ENCODE measurements at regions not wholly inside any gene's neighbourhood (a gene's known extent, or its start where the extent isn't known, plus 50 kb on each side); places are given as distances from the start of the nearest gene placed in this dataset.

- DNase-seq (ENCODE audit: low read depth in 4 of 4, low spot score in 1 of 4), result no peak
Observed at GRCh38 chr3:111351334-111351733, 190.7 kb upstream of the CD96 start.

GRCh38 chr3:111352585-111352984 is 189.4 kb upstream of the CD96 start:
- DNase-seq (ENCODE audit: low read depth in 4 of 4, low spot score in 1 of 4), result no peak

- DNase-seq (ENCODE audit: low read depth in 4 of 4, low spot score in 1 of 4), result no peak
Observed at GRCh38 chr3:111359261-111360030, 182.6 kb upstream of the CD96 start.

- no peak for DNase-seq (ENCODE audit: low read depth in 4 of 4, low spot score in 1 of 4)
Observed at GRCh38 chr3:111362381-111363009, 179.5 kb upstream of the CD96 start.

GRCh38 chr3:111366515-111366914 is 175.5 kb upstream of the CD96 start:
- no peak for DNase-seq (ENCODE audit: low read depth in 4 of 4, low spot score in 1 of 4)

GRCh38 chr3:111368056-111368455 is 173.9 kb upstream of the CD96 start:
- DNase-seq (ENCODE audit: low read depth in 4 of 4, low spot score in 1 of 4), result no peak

- DNase-seq (ENCODE audit: low read depth in 4 of 4, low spot score in 1 of 4), result no peak
Observed at GRCh38 chr3:111369958-111370357, 172.0 kb upstream of the CD96 start.

- DNase-seq (ENCODE audit: low read depth in 4 of 4, low spot score in 1 of 4), result no peak
Observed at GRCh38 chr3:111373239-111373638, 168.8 kb upstream of the CD96 start.

GRCh38 chr3:111373861-111374260 is 168.1 kb upstream of the CD96 start:
- DNase-seq (ENCODE audit: low read depth in 4 of 4, low spot score in 1 of 4), result no peak

- no peak for DNase-seq (ENCODE audit: low read depth in 4 of 4, low spot score in 1 of 4)
Observed at GRCh38 chr3:111385971-111386495, 156.0 kb upstream of the CD96 start.

- peak in 1 of 4 experiments; percentile 6 for DNase-seq (ENCODE audit: low read depth in 4 of 4, low spot score in 1 of 4)
Observed at GRCh38 chr3:111392894-111393398, 149.1 kb upstream of the CD96 start.

- DNase-seq (ENCODE audit: low read depth in 4 of 4, low spot score in 1 of 4), result no peak
Observed at GRCh38 chr3:111412656-111413055, 129.3 kb upstream of the CD96 start.

GRCh38 chr3:111414531-111414930 is 127.5 kb upstream of the CD96 start:
- no peak for DNase-seq (ENCODE audit: low read depth in 4 of 4, low spot score in 1 of 4)

- DNase-seq (ENCODE audit: low read depth in 4 of 4, low spot score in 1 of 4), result no peak
Observed at GRCh38 chr3:111415018-111415417, 127.0 kb upstream of the CD96 start.

- no peak for DNase-seq (ENCODE audit: low read depth in 4 of 4, low spot score in 1 of 4)
Observed at GRCh38 chr3:111418391-111418790, 123.6 kb upstream of the CD96 start.

GRCh38 chr3:111428301-111428700 is 113.7 kb upstream of the CD96 start:
- DNase-seq (ENCODE audit: low read depth in 4 of 4, low spot score in 1 of 4), result no peak

- no peak for DNase-seq (ENCODE audit: low read depth in 4 of 4, low spot score in 1 of 4)
Observed at GRCh38 chr3:111434941-111435622, 106.9 kb upstream of the CD96 start.

- DNase-seq (ENCODE audit: low read depth in 4 of 4, low spot score in 1 of 4), result no peak
Observed at GRCh38 chr3:111438283-111438682, 103.7 kb upstream of the CD96 start.

GRCh38 chr3:111454551-111454950 is 87.4 kb upstream of the CD96 start:
- DNase-seq (ENCODE audit: low read depth in 4 of 4, low spot score in 1 of 4), result no peak

GRCh38 chr3:111465081-111465670 is 76.8 kb upstream of the CD96 start:
- no peak for DNase-seq (ENCODE audit: low read depth in 4 of 4, low spot score in 1 of 4)

GRCh38 chr3:111470032-111470431 is 72.0 kb upstream of the CD96 start:
- no peak for DNase-seq (ENCODE audit: low read depth in 4 of 4, low spot score in 1 of 4)
